HEK293T (cell line): ENCODE measurements at regions not wholly inside any gene's neighbourhood (a gene's known extent, or its start where the extent isn't known, plus 50 kb on each side); places are given as distances from the start of the nearest gene placed in this dataset.
"Not testable (repeated sequence)": the region's sequence is repeated elsewhere in the genome, so short reads cannot be mapped to it uniquely, and the experiment has no call there.

Experiments used
- BHLHE40 ChIP-seq: fragments of 450-650 bp; IDR thresholded peaks from 2 replicates; pipeline ENCODE4 v1.6.1; 2016; ENCODE audit warnings: mild to moderate bottlenecking, moderate library complexity, borderline replicate concordance
- CTBP1 ChIP-seq: fragments of 450-650 bp; IDR thresholded peaks from 2 replicates; pipeline ENCODE4 v1.6.1; 2016; ENCODE audit warnings: borderline replicate concordance
- ELF4 ChIP-seq: fragments of 450-650 bp; IDR thresholded peaks from 2 replicates; pipeline ENCODE4 v1.6.1; 2017; ENCODE audit warnings: antibody characterized with exemption
- FOXM1 ChIP-seq: fragments of 450-650 bp; IDR thresholded peaks from 2 replicates; pipeline ENCODE4 v1.6.1; 2017; ENCODE audit warnings: mild to moderate bottlenecking, borderline replicate concordance
- L3MBTL2 ChIP-seq: fragments of 450-650 bp; conservative IDR thresholded peaks from 2 replicates; pipeline ENCODE4 v1.6.1; 2016; ENCODE audit warnings: mild to moderate bottlenecking
- SP1 ChIP-seq: fragments of 450-650 bp; IDR thresholded peaks from 2 replicates; pipeline ENCODE4 v1.6.1; 2017
- SUZ12 ChIP-seq: fragments of 450-650 bp; IDR thresholded peaks from 2 replicates; pipeline ENCODE4 v1.6.1; 2016; ENCODE audit warnings: mild to moderate bottlenecking

- TF ChIP-seq BHLHE40, SP1, SUZ12, L3MBTL2, CTBP1, FOXM1, ELF4: not testable (repeated sequence)
Measured at GRCh38 chr9:40929488-40929845, 199.0 kb downstream of the FOXD4L6 start.
